Testis (tissue), 2 donors: ENCODE measurements at regions not wholly inside any gene's neighbourhood (a gene's known extent, or its start where the extent isn't known, plus 50 kb on each side); places are given as distances from the start of the nearest gene placed in this dataset.
"Not testable (repeated sequence)": the region's sequence is repeated elsewhere in the genome, so short reads cannot be mapped to it uniquely, and the experiment has no call there.

Source experiments
- DNase-seq: peaks from one replicate; pipeline ENCODE4 v3.0.0-alpha.2; 2019
- H3K27ac ChIP-seq, 2 donors: fragments of 200-600 bp; sonication (generic); one replicate each; pipeline ENCODE4 v1.5.1; 2019
- H3K27me3 ChIP-seq: fragments of 200-600 bp; sonication (generic); one replicate; pipeline ENCODE4 v1.5.1; 2019
- H3K36me3 ChIP-seq: fragments of 200-600 bp; sonication (generic); one replicate; pipeline ENCODE4 v1.5.1; 2017; ENCODE audit warnings: low read depth; ENCODE audit errors: missing control alignments
- H3K4me1 ChIP-seq: fragments of 200-600 bp; sonication (generic); one replicate; pipeline ENCODE4 v1.5.1; 2019
- H3K4me3 ChIP-seq, 2 donors: fragments of 200-600 bp; sonication (generic); one replicate each; pipeline ENCODE4 v1.5.1; 2017 to 2019
- H3K9me3 ChIP-seq: fragments of 200-600 bp; sonication (generic); one replicate; pipeline ENCODE4 v1.5.1; 2017
- POLR2A ChIP-seq: fragments of 450-650 bp; IDR thresholded peaks from one replicate; pipeline ENCODE4 v1.6.1; 2017; ENCODE audit warnings: antibody characterized with exemption, mild to moderate bottlenecking, moderate library complexity
- WGBS, 2 donors: methylation state at CpG; one replicate each; pipeline ENCODE4 v1.1.5; 2018; 5-methylcytosine and 5-hydroxymethylcytosine counted together
- intact Hi-C: fragments of 100-400 bp; cut with DNase I; formaldehyde crosslinking; loops from one replicate; pipeline ENCODE4 v1.15.1; 2023; ENCODE audit warnings: low total_unique reads
- TF ChIP-seq, protein P1 (sequence below), 3 experiments: fragments of 450-650 bp in 2 of 3; fragments of 200-600 bp in 1 of 3; sonication (generic) in 1 of 3; IDR thresholded peaks; one replicate each; pipeline ENCODE4 v1.5.1; 2016 to 2019; ENCODE audit warnings: antibody characterized with exemption in 3 of 3, mild to moderate bottlenecking in 2 of 3, moderate library complexity in 1 of 3

DNA sequence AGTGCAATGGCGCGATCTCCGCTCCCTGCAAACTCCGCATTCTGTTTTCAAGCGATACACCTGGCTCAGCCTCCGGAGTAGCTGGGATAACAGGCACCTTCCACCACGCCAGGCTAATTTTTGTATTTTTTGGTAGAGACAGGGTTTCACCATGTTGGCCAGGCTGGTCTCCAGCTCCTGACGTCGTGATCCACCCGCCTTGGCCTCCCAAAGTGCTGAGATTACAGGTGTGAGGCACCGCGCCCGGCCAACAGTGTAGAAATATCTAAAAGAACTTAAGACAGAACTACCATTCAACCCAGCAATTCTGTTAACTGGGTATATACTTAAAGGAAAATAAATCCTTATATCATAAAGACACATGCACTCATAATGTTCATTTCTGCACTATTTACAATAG, 335.3 kb upstream of the LUZP2 start:
- no peak for DNase-seq
- Histone ChIP-seq H3K27me3 (no peaks in the 10 kb centered on the region), H3K36me3 (no peaks in the 10 kb centered on the region), H3K9me3 (no peaks in the 10 kb centered on the region), H3K4me3 (no peak overlapping the region), H3K4me1 (no peaks in the 10 kb centered on the region), H3K27ac (no peak overlapping the region)
- intact Hi-C loops = no loop called here
- TF ChIP-seq POLR2A = no peak
- TF ChIP-seq, protein P1, sequence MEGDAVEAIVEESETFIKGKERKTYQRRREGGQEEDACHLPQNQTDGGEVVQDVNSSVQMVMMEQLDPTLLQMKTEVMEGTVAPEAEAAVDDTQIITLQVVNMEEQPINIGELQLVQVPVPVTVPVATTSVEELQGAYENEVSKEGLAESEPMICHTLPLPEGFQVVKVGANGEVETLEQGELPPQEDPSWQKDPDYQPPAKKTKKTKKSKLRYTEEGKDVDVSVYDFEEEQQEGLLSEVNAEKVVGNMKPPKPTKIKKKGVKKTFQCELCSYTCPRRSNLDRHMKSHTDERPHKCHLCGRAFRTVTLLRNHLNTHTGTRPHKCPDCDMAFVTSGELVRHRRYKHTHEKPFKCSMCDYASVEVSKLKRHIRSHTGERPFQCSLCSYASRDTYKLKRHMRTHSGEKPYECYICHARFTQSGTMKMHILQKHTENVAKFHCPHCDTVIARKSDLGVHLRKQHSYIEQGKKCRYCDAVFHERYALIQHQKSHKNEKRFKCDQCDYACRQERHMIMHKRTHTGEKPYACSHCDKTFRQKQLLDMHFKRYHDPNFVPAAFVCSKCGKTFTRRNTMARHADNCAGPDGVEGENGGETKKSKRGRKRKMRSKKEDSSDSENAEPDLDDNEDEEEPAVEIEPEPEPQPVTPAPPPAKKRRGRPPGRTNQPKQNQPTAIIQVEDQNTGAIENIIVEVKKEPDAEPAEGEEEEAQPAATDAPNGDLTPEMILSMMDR (IDR thresholded peaks at IDR 0.05) = no peak
- 70 to 76% methylated on average over 13 of the region's 13 CpGs for WGBS, 2 donors

GRCh38 chr11:24163146-24163545, 333.7 kb upstream of the LUZP2 start:
- Histone ChIP-seq H3K36me3 (no peaks in the 10 kb centered on the region), H3K27me3 (no peaks in the 10 kb centered on the region), H3K4me1 (no peaks in the 10 kb centered on the region), H3K27ac (no peak overlapping the region), H3K9me3 (no peaks in the 10 kb centered on the region), H3K4me3 (no peak overlapping the region)
- 83 to 91% methylated on average over 3 of the region's 3 CpGs for WGBS, 2 donors
- no peak for TF ChIP-seq POLR2A
- TF ChIP-seq, protein P1 (IDR thresholded peaks at IDR 0.05) = no peak
- intact Hi-C loops = no loop called here
- DNase-seq = no peak

GRCh38 chr11:24163841-24164240, 333.0 kb upstream of the LUZP2 start:
- DNase-seq = no peak
- H3K9me3 ChIP-seq = no peaks in the 10 kb centered on the region
- no peaks in the 10 kb centered on the region for H3K36me3 ChIP-seq
- H3K27me3 ChIP-seq = no peaks in the 10 kb centered on the region
- TF ChIP-seq POLR2A = no peak
- TF ChIP-seq, protein P1 (IDR thresholded peaks at IDR 0.05) = no peak
- H3K4me1 ChIP-seq = no peaks in the 10 kb centered on the region
- intact Hi-C loops = no loop called here
- no peak overlapping the region for H3K4me3 ChIP-seq
- no peak overlapping the region for H3K27ac ChIP-seq

DNA sequence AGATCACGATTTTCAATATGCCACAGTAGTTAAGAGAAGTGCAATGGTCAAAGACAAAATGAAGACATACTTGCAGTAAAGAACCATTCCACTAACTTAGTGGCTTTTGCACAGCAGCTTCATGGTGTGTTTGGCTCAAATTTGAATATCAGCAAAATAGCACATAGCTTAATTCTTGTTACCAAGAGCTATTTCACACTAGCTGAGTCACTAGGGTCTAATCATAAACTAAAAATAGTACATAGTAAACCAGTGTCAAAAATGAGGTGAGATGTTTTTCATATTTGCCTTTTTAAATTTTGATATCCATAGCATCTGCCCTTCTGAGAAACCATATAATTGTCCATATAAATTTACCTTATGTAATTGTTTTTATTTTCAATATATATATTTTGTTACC, 325.0 kb upstream of the LUZP2 start:
- H3K4me1 ChIP-seq = no peaks in the 10 kb centered on the region
- 76 to 79% methylated on average over 1 of the region's 1 CpG for WGBS, 2 donors
- intact Hi-C loops = no loop called here
- TF ChIP-seq, protein P1 (IDR thresholded peaks at IDR 0.05) = no peak
- no peak for TF ChIP-seq POLR2A
- no peak for DNase-seq
- H3K36me3 ChIP-seq = no peaks in the 10 kb centered on the region
- no peaks in the 10 kb centered on the region for H3K9me3 ChIP-seq
- H3K27ac ChIP-seq = no peak overlapping the region
- H3K4me3 ChIP-seq = no peak overlapping the region
- no peaks in the 10 kb centered on the region for H3K27me3 ChIP-seq

DNA sequence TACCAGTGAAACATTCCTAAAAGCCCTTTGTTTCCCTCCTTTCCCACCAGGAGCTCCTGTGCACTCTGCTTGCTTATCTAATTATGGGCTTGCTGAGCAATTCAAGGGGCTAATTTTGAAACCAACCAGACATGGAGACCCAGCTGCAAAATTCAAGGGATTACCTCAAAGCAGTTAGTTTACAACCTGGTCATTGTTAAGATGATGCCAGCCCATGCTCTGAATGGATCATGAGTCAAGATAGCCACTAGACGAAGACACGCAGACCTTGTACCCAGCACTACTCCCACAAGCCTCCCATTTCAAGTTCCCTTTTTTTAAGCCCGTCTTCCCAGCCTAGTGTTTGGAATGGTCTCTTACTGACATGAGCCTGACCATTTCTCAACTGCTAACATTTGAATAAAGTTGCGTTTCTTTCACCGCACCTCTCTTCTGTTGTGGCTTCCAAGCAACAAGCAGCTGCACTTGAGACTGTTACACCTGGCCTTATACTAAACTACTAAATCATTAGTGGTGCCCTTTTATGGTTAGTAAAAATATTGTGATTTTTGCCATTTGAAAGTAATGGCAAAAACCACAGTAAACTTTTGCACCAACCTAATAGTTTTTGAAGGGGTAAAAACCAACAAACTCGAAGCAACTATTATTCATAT, 315.3 kb upstream of the LUZP2 start:
- Histone ChIP-seq H3K36me3 (no peaks in the 10 kb centered on the region), H3K27ac (no peak overlapping the region), H3K27me3 (no peaks in the 10 kb centered on the region), H3K9me3 (no peaks in the 10 kb centered on the region), H3K4me3 (no peak overlapping the region), H3K4me1 (no peaks in the 10 kb centered on the region)
- WGBS, 2 donors = 63 to 67% methylated on average over 6 of the region's 6 CpGs
- DNase-seq = no peak
- TF ChIP-seq, protein P1 (IDR thresholded peaks at IDR 0.05) = no peak
- TF ChIP-seq POLR2A = no peak
- intact Hi-C loops = no loop called here

DNA sequence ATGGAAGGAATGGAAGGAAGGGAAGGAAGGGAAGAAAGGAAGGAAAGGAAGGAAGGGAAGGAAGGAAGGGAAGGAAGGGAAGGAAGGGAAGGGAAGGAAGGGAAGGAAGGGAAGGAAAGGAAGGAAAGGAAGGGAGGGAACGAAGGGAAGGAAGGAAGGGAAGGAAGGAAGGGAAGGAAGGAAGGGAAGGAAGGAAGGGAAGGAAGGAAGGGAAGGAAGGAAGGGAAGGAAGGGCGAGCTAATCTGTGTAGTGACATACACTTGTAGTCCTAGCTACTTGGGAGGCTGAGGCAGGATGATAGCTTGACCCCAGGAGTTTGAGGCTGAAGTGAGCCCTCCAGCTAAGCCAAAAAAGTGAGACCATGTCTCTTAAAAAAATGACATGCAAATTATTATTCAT, 311.3 kb upstream of the LUZP2 start:
- 76 to 92% methylated on average over 2 of the region's 2 CpGs for WGBS, 2 donors
- H3K4me3 ChIP-seq, H3K27me3 ChIP-seq, intact Hi-C loops, H3K27ac ChIP-seq, H3K9me3 ChIP-seq, DNase-seq, H3K4me1 ChIP-seq, H3K36me3 ChIP-seq: not testable (repeated sequence)
